PC-3 (cell line): ENCODE measurements at regions not wholly inside any gene's neighbourhood (a gene's known extent, or its start where the extent isn't known, plus 50 kb on each side); places are given as distances from the start of the nearest gene placed in this dataset.

ENCODE experiments used
- ATAC-seq: fragments of 200-7000 bp; cut with Tn5 transposase; 2 replicates; pipeline ENCODE4 v1.9.1; 2020; ENCODE audit warnings: mild to moderate bottlenecking, moderate library complexity
- BruUV-seq: library from RNA; stranded (reverse); fragments of 400-500 nt; replicated peaks from 2 replicates; lab custom pipeline; 2021; lab: Mats Ljungman, UMichigan
- CTCF ChIA-PET: fragments of 300-600 bp; sonication (Branson Sonifier 250); formaldehyde crosslinking; loops from one replicate; lab custom pipeline; 2022; ENCODE audit warnings: antibody characterized with exemption; lab: Charles Lee
- POLR2A ChIA-PET: fragments of 300-600 bp; sonication (Branson Sonifier 250); formaldehyde crosslinking; loops from one replicate; lab custom pipeline; 2022; ENCODE audit warnings: antibody characterized with exemption; ENCODE audit not compliant: unreplicated experiment; lab: Charles Lee
- DNase-seq: peaks from one replicate; pipeline ENCODE4 v3.0.0-alpha.2; 2015
- H2AFZ ChIP-seq: fragments of 300-600 bp; sonication (generic); 2 replicates; pipeline ENCODE4 v1.6.0; 2016; ENCODE audit warnings: antibody characterized with exemption, low read length
- H3F3A ChIP-seq: fragments of 300-600 bp; sonication (generic); one replicate; pipeline ENCODE4 v1.6.0; 2017; ENCODE audit warnings: antibody characterized with exemption, low read length, control low read depth, mild to moderate bottlenecking; ENCODE audit not compliant: unreplicated experiment
- H3K27ac ChIP-seq: fragments of 300-600 bp; sonication (generic); 2 replicates; pipeline ENCODE4 v1.5.1; 2016; ENCODE audit warnings: mild to moderate bottlenecking, low read length
- H3K27me3 ChIP-seq: fragments of 300-600 bp; sonication (generic); 2 replicates; pipeline ENCODE4 v1.6.1; 2016; ENCODE audit warnings: low read length, mixed read lengths
- H3K36me3 ChIP-seq: fragments of 300-600 bp; sonication (generic); 2 replicates; pipeline ENCODE4 v1.6.1; 2016; ENCODE audit warnings: low read depth, mixed run types, low read length, mixed read lengths
- H3K4me1 ChIP-seq: fragments of 300-600 bp; sonication (generic); 2 replicates; pipeline ENCODE4 v1.5.1; 2016; ENCODE audit warnings: low read length; ENCODE audit not compliant: insufficient read depth
- H3K4me2 ChIP-seq: fragments of 300-600 bp; sonication (generic); 2 replicates; pipeline ENCODE4 v1.6.0; 2016; ENCODE audit warnings: low read length
- H3K4me3 ChIP-seq: fragments of 300-600 bp; sonication (generic); 2 replicates; pipeline ENCODE4 v1.5.1; 2016; ENCODE audit warnings: mild to moderate bottlenecking, low read length, mixed read lengths
- H3K79me2 ChIP-seq: fragments of 300-600 bp; sonication (generic); 2 replicates; pipeline ENCODE4 v1.6.1; 2017; ENCODE audit warnings: low read length, mixed read lengths
- H3K9ac ChIP-seq: fragments of 300-600 bp; sonication (generic); 2 replicates; pipeline ENCODE4 v1.6.0; 2016; ENCODE audit warnings: mild to moderate bottlenecking, low read length
- H3K9me2 ChIP-seq: fragments of 300-600 bp; sonication (generic); replicated peaks from 2 replicates; pipeline ENCODE4 v1.6.1; 2016; ENCODE audit warnings: mixed run types, low read length, mixed read lengths
- H3K9me3 ChIP-seq: fragments of 300-600 bp; sonication (generic); 2 replicates; pipeline ENCODE4 v1.6.1; 2016; ENCODE audit warnings: low read length, mixed read lengths
- H4K20me1 ChIP-seq: fragments of 300-600 bp; sonication (generic); 2 replicates; pipeline ENCODE4 v1.6.1; 2016; ENCODE audit warnings: low read length, mixed read lengths
- CTCF ChIP-seq: fragments of 300-600 bp; sonication (generic); conservative IDR thresholded peaks from 2 replicates; pipeline ENCODE4 v1.5.1; 2017; ENCODE audit warnings: antibody characterized with exemption, low read depth, mild to moderate bottlenecking, low read length
- EZH2 ChIP-seq: fragments of 300-600 bp; sonication (generic); IDR thresholded peaks from one replicate; pipeline ENCODE4 v1.6.1; 2017; ENCODE audit warnings: antibody characterized with exemption, mild to moderate bottlenecking, low read length; ENCODE audit not compliant: unreplicated experiment
- EZH2phosphoT487 ChIP-seq: fragments of 300-600 bp; sonication (generic); IDR thresholded peaks from 2 replicates; pipeline ENCODE4 v1.6.1; 2018; ENCODE audit warnings: mild to moderate bottlenecking, antibody characterized with exemption, low read length, borderline replicate concordance
- intact Hi-C: fragments of 100-400 bp; cut with micrococcal nuclease; formaldehyde crosslinking; loops from 2 replicates; pipeline ENCODE4 v1.9.0; 2023

- Histone ChIP-seq H3K4me1 (no peaks in the 10 kb centered on the region), H3K9ac (no peak overlapping the region), H3K4me2 (no peak overlapping the region), H2AFZ (no peak overlapping the region), H3K9me3 (no peaks in the 10 kb centered on the region), H3F3A (no peaks in the 10 kb centered on the region), H3K4me3 (no peak overlapping the region), H4K20me1 (no peaks in the 10 kb centered on the region), H3K79me2 (no peaks in the 10 kb centered on the region), H3K9me2 (no peaks in the 10 kb centered on the region), H3K27ac (no peak overlapping the region), H3K36me3 (no peaks in the 10 kb centered on the region), H3K27me3 (no peaks in the 10 kb centered on the region)
- BruUV-seq, result no TSS peak
- DNase-seq (no peak), ATAC-seq (no peak)
- TF ChIP-seq EZH2phosphoT487 (no peak), EZH2 (no peak), CTCF (no peak)
- intact Hi-C loops, result no loop called here
- CTCF ChIA-PET, result no interaction called here
- POLR2A ChIA-PET, result no interaction called here
Measured at GRCh38 chr6:95685822-95686221, 108.5 kb downstream of the MANEA start.

GRCh38 chr6:95686272-95686671 lies 108.9 kb downstream of the MANEA start:
- Histone ChIP-seq H3K9me3 (no peaks in the 10 kb centered on the region), H3K4me1 (no peaks in the 10 kb centered on the region), H3K9ac (no peak overlapping the region), H3K79me2 (no peaks in the 10 kb centered on the region), H3K4me3 (no peak overlapping the region), H2AFZ (no peak overlapping the region), H3F3A (no peaks in the 10 kb centered on the region), H3K36me3 (no peaks in the 10 kb centered on the region), H3K4me2 (no peak overlapping the region), H3K27ac (no peak overlapping the region), H3K9me2 (no peaks in the 10 kb centered on the region), H4K20me1 (no peaks in the 10 kb centered on the region), H3K27me3 (no peaks in the 10 kb centered on the region)
- CTCF ChIA-PET, result no interaction called here
- BruUV-seq, result no TSS peak
- ATAC-seq (no peak), DNase-seq (no peak)
- POLR2A ChIA-PET, result no interaction called here
- TF ChIP-seq CTCF (no peak), EZH2 (no peak), EZH2phosphoT487 (no peak)
- intact Hi-C loops, result no loop called here

GRCh38 chr6:95686895-95687294 lies 109.6 kb downstream of the MANEA start:
- Histone ChIP-seq H3K4me1 (no peaks in the 10 kb centered on the region), H3K4me3 (no peak overlapping the region), H3K79me2 (no peaks in the 10 kb centered on the region), H2AFZ (no peak overlapping the region), H3K27ac (no peak overlapping the region), H3K9me2 (no peaks in the 10 kb centered on the region), H3F3A (no peaks in the 10 kb centered on the region), H3K4me2 (no peak overlapping the region), H3K27me3 (no peaks in the 10 kb centered on the region), H3K9ac (no peak overlapping the region), H3K9me3 (no peaks in the 10 kb centered on the region), H4K20me1 (no peaks in the 10 kb centered on the region), H3K36me3 (no peaks in the 10 kb centered on the region)
- no TSS peak for BruUV-seq
- POLR2A ChIA-PET, result no interaction called here
- TF ChIP-seq EZH2phosphoT487 (no peak), CTCF (no peak)
- no peak for DNase-seq
- CTCF ChIA-PET, result no interaction called here
- intact Hi-C loops, result no loop called here
- ATAC-seq, result no peak
